Stimulated activated CD4-positive, alpha-beta T cell treated with anti-CD3 and anti-CD28 coated beads, Interleukin-12 subunit alpha, Interleukin-12 subunit beta, amount 100 ng/mL, for 24 hours (primary cell): ENCODE measurements at regions not wholly inside any gene's neighbourhood (a gene's known extent, or its start where the extent isn't known, plus 50 kb on each side); places are given as distances from the start of the nearest gene placed in this dataset.

Source experiments
- DNase-seq, 2 experiments: peaks; one replicate each; pipeline ENCODE4 v3.0.0-alpha.2; 2020; ENCODE audit warnings: low read depth in 2 of 2

- no peak for DNase-seq
Observed at GRCh38 chr14:104462651-104463630, 116.6 kb upstream of the C14orf180 start.

GRCh38 chr14:104464907-104465306 lies 114.7 kb upstream of the C14orf180 start:
- DNase-seq, result no peak

- DNase-seq, result no peak
Observed at GRCh38 chr14:104465482-104466390, 113.8 kb upstream of the C14orf180 start.

- no peak for DNase-seq
Observed at GRCh38 chr14:104467236-104467635, 112.3 kb upstream of the C14orf180 start.

GRCh38 chr14:104467641-104468040 lies 111.9 kb upstream of the C14orf180 start:
- DNase-seq, result no peak

- DNase-seq, result no peak
Observed at GRCh38 chr14:104469591-104469990, 110.0 kb upstream of the C14orf180 start.

GRCh38 chr14:104470588-104470987 lies 109.0 kb upstream of the C14orf180 start:
- no peak for DNase-seq

GRCh38 chr14:104471114-104471513 lies 108.5 kb upstream of the C14orf180 start:
- DNase-seq, result no peak

- no peak for DNase-seq
Observed at GRCh38 chr14:104472073-104472472, 107.5 kb upstream of the C14orf180 start.

GRCh38 chr14:104472536-104473243 lies 106.9 kb upstream of the C14orf180 start:
- no peak for DNase-seq

GRCh38 chr14:104473244-104473565 lies 106.4 kb upstream of the C14orf180 start:
- DNase-seq, result no peak

- no peak for DNase-seq
Observed at GRCh38 chr14:104473649-104474494, 105.7 kb upstream of the C14orf180 start.

GRCh38 chr14:104474495-104475213 lies 104.9 kb upstream of the C14orf180 start:
- DNase-seq, result no peak

GRCh38 chr14:104475256-104475655 lies 104.3 kb upstream of the C14orf180 start:
- no peak for DNase-seq

- DNase-seq, result no peak
Observed at GRCh38 chr14:104475802-104476201, 103.8 kb upstream of the C14orf180 start.

GRCh38 chr14:104476437-104476836 lies 103.1 kb upstream of the C14orf180 start:
- DNase-seq, result no peak

- DNase-seq, result no peak
Observed at GRCh38 chr14:104477117-104477623, 102.4 kb upstream of the C14orf180 start.

- no peak for DNase-seq
Observed at GRCh38 chr14:104477666-104478380, 101.7 kb upstream of the C14orf180 start.

GRCh38 chr14:104478656-104479055 lies 100.9 kb upstream of the C14orf180 start:
- no peak for DNase-seq
